ENCODE measurements at regions not wholly inside any gene's neighbourhood (a gene's known extent, or its start where the extent isn't known, plus 50 kb on each side); places are given as distances from the start of the nearest gene placed in this dataset.

GRCh38 chr15:95076678-95076990 is 845.3 kb downstream of the MCTP2 start:
- TF ChIP-seq POU2F2 (IDR thresholded peaks at IDR 0.05; ENCODE audit: low read depth, low read length) (no peak), POLR2AphosphoS5 (IDR thresholded peaks at IDR 0.05; ENCODE audit: low read depth, low read length) (no peak)

Measured in GM12891 (cell line).